ENCODE measurements at regions not wholly inside any gene's neighbourhood (a gene's known extent, or its start where the extent isn't known, plus 50 kb on each side); places are given as distances from the start of the nearest gene placed in this dataset.

DNA sequence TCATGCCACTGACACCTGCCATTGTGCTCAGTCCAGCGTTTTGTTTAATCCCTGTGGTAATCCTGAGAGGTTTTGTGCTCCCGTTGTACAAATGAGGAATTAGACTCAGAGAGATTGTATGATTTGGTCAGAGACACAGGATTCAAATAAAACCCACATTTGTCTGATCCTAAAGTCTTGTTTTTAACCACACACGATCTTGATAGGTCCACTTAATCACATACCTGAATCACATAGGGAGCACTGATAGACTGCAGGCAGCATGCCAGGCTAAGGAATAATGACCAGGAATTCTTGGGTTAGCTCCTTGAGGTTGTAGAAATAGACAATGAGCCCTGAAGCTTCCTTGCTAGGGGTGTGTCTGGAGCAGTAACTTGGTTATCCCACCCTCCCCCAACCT is 202.6 kb upstream of the RGS6 start:
- Histone ChIP-seq H3K9me2 (replicated peaks; ENCODE audit: low read depth, low read length) (no peaks in the 10 kb centered on the region), H3K4me3 (ENCODE audit: low read length, poor library complexity, severe bottlenecking) (no peak overlapping the region), H3K79me2 (ENCODE audit: insufficient read depth, low read length) (no peaks in the 10 kb centered on the region), H3K4me1 (ENCODE audit: insufficient read depth, low read length, poor library complexity, severe bottlenecking) (no peaks in the 10 kb centered on the region), H3F3A (ENCODE audit: low read depth) (no peaks in the 10 kb centered on the region), H3K4me2 (ENCODE audit: low read depth, low read length, poor library complexity, severe bottlenecking) (no peak overlapping the region), H3K27me3 (ENCODE audit: insufficient read depth, low read length, poor library complexity, severe bottlenecking) (no peaks in the 10 kb centered on the region), H2AFZ (ENCODE audit: low read length) (no peak overlapping the region), H3K36me3 (ENCODE audit: insufficient read depth, low read length) (peaks cover 95% of the 10 kb centered on the region; the same call in 1 of the 2 replicates), H4K20me1 (ENCODE audit: insufficient read depth, low read length, poor library complexity, severe bottlenecking) (no peaks in the 10 kb centered on the region), H3K9ac (ENCODE audit: low read depth, low read length, poor library complexity, severe bottlenecking) (no peak overlapping the region), H3K9me3 (ENCODE audit: insufficient read depth, low read depth, low read length) (no peaks in the 10 kb centered on the region)
- TF ChIP-seq EZH2phosphoT487 (IDR thresholded peaks at IDR 0.05; ENCODE audit: borderline replicate concordance), result no peak

DNA sequence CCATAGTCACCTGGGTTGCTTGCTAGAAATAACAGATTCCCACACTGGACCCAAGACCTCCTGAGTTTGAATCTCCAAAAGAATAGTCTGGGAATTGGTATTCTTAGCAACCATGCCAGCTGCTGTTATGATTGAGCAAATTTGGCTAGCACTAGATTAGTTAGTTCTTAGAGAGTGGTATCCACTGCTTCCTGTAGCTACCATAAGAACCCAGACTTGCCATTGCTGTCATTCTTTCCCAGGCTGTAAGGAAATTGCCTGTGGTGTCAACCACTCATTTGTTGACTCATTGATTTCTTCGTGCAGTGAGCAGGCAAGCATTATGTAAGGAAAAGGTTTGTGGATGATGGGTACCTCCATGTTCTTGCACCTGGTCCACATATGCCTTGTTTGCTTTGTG is 201.8 kb upstream of the RGS6 start:
- Histone ChIP-seq H3K4me3 (ENCODE audit: low read length, poor library complexity, severe bottlenecking) (no peak overlapping the region), H3K27me3 (ENCODE audit: insufficient read depth, low read length, poor library complexity, severe bottlenecking) (no peaks in the 10 kb centered on the region), H3K4me2 (ENCODE audit: low read depth, low read length, poor library complexity, severe bottlenecking) (no peak overlapping the region), H3K79me2 (ENCODE audit: insufficient read depth, low read length) (no peaks in the 10 kb centered on the region), H4K20me1 (ENCODE audit: insufficient read depth, low read length, poor library complexity, severe bottlenecking) (no peaks in the 10 kb centered on the region), H3F3A (ENCODE audit: low read depth) (no peaks in the 10 kb centered on the region), H3K4me1 (ENCODE audit: insufficient read depth, low read length, poor library complexity, severe bottlenecking) (no peaks in the 10 kb centered on the region), H3K9ac (ENCODE audit: low read depth, low read length, poor library complexity, severe bottlenecking) (no peak overlapping the region), H3K9me3 (ENCODE audit: insufficient read depth, low read depth, low read length) (no peaks in the 10 kb centered on the region), H2AFZ (ENCODE audit: low read length) (no peak overlapping the region), H3K36me3 (ENCODE audit: insufficient read depth, low read length) (peaks cover 95% of the 10 kb centered on the region; the same call in 1 of the 2 replicates), H3K9me2 (replicated peaks; ENCODE audit: low read depth, low read length) (no peaks in the 10 kb centered on the region)
- no peak for TF ChIP-seq EZH2phosphoT487 (IDR thresholded peaks at IDR 0.05; ENCODE audit: borderline replicate concordance)
- TF ChIP-seq, protein P1, sequence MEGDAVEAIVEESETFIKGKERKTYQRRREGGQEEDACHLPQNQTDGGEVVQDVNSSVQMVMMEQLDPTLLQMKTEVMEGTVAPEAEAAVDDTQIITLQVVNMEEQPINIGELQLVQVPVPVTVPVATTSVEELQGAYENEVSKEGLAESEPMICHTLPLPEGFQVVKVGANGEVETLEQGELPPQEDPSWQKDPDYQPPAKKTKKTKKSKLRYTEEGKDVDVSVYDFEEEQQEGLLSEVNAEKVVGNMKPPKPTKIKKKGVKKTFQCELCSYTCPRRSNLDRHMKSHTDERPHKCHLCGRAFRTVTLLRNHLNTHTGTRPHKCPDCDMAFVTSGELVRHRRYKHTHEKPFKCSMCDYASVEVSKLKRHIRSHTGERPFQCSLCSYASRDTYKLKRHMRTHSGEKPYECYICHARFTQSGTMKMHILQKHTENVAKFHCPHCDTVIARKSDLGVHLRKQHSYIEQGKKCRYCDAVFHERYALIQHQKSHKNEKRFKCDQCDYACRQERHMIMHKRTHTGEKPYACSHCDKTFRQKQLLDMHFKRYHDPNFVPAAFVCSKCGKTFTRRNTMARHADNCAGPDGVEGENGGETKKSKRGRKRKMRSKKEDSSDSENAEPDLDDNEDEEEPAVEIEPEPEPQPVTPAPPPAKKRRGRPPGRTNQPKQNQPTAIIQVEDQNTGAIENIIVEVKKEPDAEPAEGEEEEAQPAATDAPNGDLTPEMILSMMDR (conservative IDR thresholded peaks at IDR 0.05; ENCODE audit: low read length), result no peak

DNA sequence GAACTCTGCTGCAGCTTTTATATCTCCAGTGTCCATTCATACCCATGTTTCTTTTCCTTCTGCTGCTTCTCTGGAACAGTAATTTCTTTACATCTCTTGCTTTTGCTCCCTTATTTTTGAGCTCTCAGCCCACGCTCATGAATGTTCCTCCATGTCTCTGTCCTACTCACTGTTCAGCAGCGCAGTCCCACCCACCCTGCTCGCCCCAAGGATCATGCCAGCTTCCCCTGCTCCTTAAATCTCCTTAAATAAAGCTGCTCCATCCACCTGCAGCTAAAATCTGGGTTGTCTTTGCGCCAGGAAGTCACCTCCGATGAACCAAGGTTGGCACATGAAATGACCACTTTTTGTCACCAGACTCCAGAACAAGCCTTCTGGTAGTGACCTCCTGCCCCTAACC is 201.1 kb upstream of the RGS6 start:
- H3K36me3 ChIP-seq (ENCODE audit: insufficient read depth, low read length), result peaks cover 95% of the 10 kb centered on the region; the same call in 1 of the 2 replicates
- no peaks in the 10 kb centered on the region for H3K9me3 ChIP-seq (ENCODE audit: insufficient read depth, low read depth, low read length)
- no peaks in the 10 kb centered on the region for H4K20me1 ChIP-seq (ENCODE audit: insufficient read depth, low read length, poor library complexity, severe bottlenecking)
- H3K9ac ChIP-seq (ENCODE audit: low read depth, low read length, poor library complexity, severe bottlenecking), result no peak overlapping the region
- no peaks in the 10 kb centered on the region for H3K79me2 ChIP-seq (ENCODE audit: insufficient read depth, low read length)
- H3K27me3 ChIP-seq (ENCODE audit: insufficient read depth, low read length, poor library complexity, severe bottlenecking), result no peaks in the 10 kb centered on the region
- H3F3A ChIP-seq (ENCODE audit: low read depth), result no peaks in the 10 kb centered on the region
- H3K4me2 ChIP-seq (ENCODE audit: low read depth, low read length, poor library complexity, severe bottlenecking), result no peak overlapping the region
- TF ChIP-seq EZH2phosphoT487 (IDR thresholded peaks at IDR 0.05; ENCODE audit: borderline replicate concordance), result no peak
- TF ChIP-seq, protein P1 (conservative IDR thresholded peaks at IDR 0.05; ENCODE audit: low read length), result no peak
- no peak overlapping the region for H3K4me3 ChIP-seq (ENCODE audit: low read length, poor library complexity, severe bottlenecking)
- no peak overlapping the region for H2AFZ ChIP-seq (ENCODE audit: low read length)
- no peaks in the 10 kb centered on the region for H3K4me1 ChIP-seq (ENCODE audit: insufficient read depth, low read length, poor library complexity, severe bottlenecking)
- no peaks in the 10 kb centered on the region for H3K9me2 ChIP-seq (replicated peaks; ENCODE audit: low read depth, low read length)

DNA sequence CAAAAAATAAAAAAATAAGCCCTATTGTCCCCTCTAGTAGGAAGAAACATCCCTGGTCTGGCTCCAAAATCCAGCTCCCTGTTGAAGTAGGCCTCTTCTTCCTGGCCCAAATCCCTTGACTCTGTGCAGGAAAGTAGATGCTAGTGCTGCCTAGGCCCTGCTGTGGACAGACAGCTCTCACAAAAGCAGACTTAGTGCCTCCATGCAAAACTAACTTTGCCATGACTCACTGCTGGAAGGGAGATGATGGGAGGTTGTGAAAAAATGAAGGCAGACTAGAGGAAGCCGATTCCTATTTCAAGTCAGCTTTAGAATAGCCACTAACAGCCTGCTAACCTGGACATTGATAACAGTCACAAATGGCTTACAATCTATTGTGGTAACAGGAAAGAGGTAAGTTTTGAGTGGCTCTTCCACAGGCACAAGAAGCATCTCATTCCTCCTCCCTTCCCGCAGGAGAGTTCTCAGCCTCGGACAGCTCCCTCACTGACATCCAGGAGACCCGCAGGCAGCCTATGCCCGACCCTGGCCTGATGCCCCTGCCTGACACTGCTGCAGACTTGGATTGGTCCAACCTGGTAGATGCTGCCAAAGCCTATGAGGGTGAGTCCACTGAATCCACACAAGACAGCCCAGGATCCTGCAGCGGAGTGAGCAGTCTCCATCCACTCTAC is 198.9 kb upstream of the RGS6 start:
- Histone ChIP-seq H4K20me1 (ENCODE audit: insufficient read depth, low read length, poor library complexity, severe bottlenecking) (no peaks in the 10 kb centered on the region), H3K9me3 (ENCODE audit: insufficient read depth, low read depth, low read length) (no peaks in the 10 kb centered on the region), H2AFZ (ENCODE audit: low read length) (no peak overlapping the region), H3K4me3 (ENCODE audit: low read length, poor library complexity, severe bottlenecking) (no peak overlapping the region), H3K36me3 (ENCODE audit: insufficient read depth, low read length) (peaks cover 94% of the 10 kb centered on the region; the same call in 1 of the 2 replicates), H3K9me2 (replicated peaks; ENCODE audit: low read depth, low read length) (no peaks in the 10 kb centered on the region), H3K9ac (ENCODE audit: low read depth, low read length, poor library complexity, severe bottlenecking) (no peak overlapping the region), H3K4me2 (ENCODE audit: low read depth, low read length, poor library complexity, severe bottlenecking) (no peak overlapping the region), H3K27me3 (ENCODE audit: insufficient read depth, low read length, poor library complexity, severe bottlenecking) (no peaks in the 10 kb centered on the region), H3K79me2 (ENCODE audit: insufficient read depth, low read length) (no peaks in the 10 kb centered on the region), H3F3A (ENCODE audit: low read depth) (no peaks in the 10 kb centered on the region), H3K4me1 (ENCODE audit: insufficient read depth, low read length, poor library complexity, severe bottlenecking) (no peaks in the 10 kb centered on the region)
- TF ChIP-seq EZH2phosphoT487 (IDR thresholded peaks at IDR 0.05; ENCODE audit: borderline replicate concordance), result no peak
- TF ChIP-seq, protein P1 (conservative IDR thresholded peaks at IDR 0.05; ENCODE audit: low read length), result no peak

All from Loucy (cell line).